Thyroid gland (tissue), 4 donors: ENCODE measurements at regions not wholly inside any gene's neighbourhood (a gene's known extent, or its start where the extent isn't known, plus 50 kb on each side); places are given as distances from the start of the nearest gene placed in this dataset.

Experiments used
- CTCF ChIP-seq, 6 experiments: fragments of 200-600 bp in 3 of 6; fragments of 450-650 bp in 3 of 6; sonication (generic) in 3 of 6; IDR thresholded peaks; one replicate each; pipeline ENCODE4 v1.5.1; 2016 to 2019; ENCODE audit warnings: antibody characterized with exemption in 6 of 6, mild to moderate bottlenecking in 2 of 6, inconsistent platforms in 1 of 6, moderate library complexity in 1 of 6
- POLR2A ChIP-seq, 2 donors: fragments of 450-650 bp; IDR thresholded peaks; one replicate each; pipeline ENCODE4 v1.6.1; 2017; ENCODE audit warnings: antibody characterized with exemption in 2 of 2, mild to moderate bottlenecking in 2 of 2, moderate library complexity in 1 of 2

- no peak for TF ChIP-seq CTCF (IDR thresholded peaks at IDR 0.05)
- TF ChIP-seq POLR2A (IDR thresholded peaks at IDR 0.05), result no peak
Observed at GRCh38 chr20:11777387-11778205, 140.1 kb upstream of the BTBD3 start.
